NCI-H345 (cell line): ENCODE measurements at regions not wholly inside any gene's neighbourhood (a gene's known extent, or its start where the extent isn't known, plus 50 kb on each side); places are given as distances from the start of the nearest gene placed in this dataset.
"Not testable (repeated sequence)": the region's sequence is repeated elsewhere in the genome, so short reads cannot be mapped to it uniquely, and the experiment has no call there.

Experiments
- DNase-seq: peaks from one replicate; lab custom pipeline; 2025; lab: John Stamatoyannopoulos, UW

DNA sequence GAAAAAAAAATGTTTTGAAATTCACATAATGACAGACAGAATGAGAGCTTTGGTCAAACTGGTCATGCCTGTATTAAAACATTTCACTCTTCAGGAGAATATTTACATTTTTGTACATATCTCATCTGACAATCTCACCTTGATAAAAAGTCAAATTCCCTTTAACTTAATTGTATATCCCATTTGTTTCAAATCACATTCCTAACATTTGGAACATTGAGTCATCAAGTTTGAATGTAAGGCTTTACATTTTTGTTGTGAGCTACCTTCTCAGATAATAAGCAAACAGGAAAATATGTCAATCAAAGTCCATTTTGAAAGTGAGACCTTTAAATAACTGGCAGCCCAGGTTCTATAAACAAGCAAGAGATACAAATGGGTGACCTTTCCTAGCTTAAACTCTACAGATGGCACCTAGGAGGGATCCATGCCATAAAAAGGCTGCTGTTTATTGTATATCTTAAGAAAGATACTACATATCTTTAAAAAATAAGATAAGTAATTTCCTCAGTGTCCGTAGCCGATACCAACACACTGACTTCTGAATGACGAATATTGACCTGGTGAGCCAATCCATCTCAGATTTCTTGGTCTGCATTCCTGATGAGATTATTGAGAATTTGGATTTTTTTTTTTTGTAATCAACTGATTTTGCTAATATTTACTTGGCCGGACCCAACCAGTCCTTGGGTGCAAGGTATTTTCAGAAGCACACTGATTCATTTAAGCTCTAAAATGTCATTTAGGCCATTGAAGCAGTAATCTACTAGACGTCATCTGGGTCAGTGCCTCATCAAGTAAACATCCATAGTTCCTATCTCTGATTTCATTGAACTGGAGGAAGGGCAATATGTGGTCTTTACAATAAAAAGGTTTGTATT is 259.6 kb downstream of the BTG1 start:
- DNase-seq, result no peak

DNA sequence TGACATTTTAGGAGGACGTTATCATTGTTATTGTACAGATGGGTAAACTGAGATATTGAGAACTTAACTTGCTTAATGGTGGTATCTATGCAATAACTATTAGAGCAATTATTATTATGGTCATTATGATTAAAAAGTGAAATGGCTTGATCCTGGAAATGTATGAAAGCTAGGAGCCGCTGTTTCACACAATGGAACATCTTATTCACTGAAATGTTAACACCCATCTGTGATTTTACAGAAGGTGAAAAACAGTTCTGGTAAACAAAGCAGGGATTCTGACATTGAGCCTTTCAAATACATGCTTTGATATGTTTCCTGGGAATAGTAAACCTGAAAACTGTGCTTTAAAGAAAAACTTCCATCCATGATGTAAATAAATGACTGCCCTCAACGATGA is 261.4 kb downstream of the BTG1 start:
- DNase-seq, result no peak

DNA sequence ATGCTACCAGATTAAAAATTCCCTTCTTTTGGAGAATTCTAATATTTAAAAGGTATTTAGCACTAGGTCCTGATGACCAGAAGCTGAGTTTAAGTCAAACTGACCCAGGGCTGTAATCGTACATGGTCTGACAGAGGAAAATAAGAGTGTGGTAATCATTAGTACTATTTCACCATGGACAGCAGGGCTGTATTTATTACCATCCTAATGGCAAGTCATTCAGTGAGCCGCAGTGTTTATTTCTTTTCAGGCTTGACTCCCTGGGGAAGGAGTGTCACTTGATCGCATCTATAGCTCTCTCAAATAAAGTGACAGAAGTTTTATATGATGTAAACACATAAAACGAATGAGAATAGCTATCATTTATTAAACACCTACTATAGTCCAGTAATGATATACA is 261.8 kb downstream of the BTG1 start:
- no peak for DNase-seq

DNA sequence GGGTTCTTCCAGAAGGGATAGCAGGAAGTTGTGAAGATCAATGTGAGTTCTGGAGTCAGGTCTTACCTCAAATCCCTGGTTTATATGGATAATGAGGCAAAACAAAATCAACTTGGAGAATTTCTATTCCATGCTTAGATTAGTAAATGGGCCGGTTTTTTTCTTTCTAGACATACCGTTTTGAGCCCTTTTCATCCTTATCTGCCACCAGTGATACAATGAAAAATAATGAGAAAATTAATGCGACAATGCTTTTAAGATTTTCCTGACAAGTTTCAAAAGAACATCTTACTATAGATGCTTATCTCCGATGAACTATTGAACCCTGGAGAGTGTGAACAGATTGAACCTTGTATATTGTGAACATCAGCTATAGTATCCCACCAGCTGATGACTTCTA is 262.7 kb downstream of the BTG1 start:
- DNase-seq, result no peak

DNA sequence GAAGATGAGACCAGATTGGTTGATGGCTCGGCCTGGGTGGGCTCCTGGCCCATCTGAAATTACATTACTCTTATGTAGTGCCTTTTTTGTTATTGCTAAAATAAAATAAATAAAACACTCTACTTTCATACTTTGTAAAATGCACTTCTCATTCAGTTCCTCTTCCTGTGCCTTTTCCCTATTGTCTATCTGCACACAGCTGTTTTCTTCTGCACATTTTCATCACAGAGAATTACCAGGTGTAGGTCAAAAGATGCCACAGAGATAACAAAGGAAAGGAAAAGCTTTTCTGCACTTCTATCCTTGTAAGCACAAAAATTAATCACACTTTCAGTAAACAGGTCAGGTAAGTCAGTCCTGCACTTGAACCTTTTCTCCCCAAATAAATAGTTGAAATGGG is 265.1 kb downstream of the BTG1 start:
- no peak for DNase-seq

DNA sequence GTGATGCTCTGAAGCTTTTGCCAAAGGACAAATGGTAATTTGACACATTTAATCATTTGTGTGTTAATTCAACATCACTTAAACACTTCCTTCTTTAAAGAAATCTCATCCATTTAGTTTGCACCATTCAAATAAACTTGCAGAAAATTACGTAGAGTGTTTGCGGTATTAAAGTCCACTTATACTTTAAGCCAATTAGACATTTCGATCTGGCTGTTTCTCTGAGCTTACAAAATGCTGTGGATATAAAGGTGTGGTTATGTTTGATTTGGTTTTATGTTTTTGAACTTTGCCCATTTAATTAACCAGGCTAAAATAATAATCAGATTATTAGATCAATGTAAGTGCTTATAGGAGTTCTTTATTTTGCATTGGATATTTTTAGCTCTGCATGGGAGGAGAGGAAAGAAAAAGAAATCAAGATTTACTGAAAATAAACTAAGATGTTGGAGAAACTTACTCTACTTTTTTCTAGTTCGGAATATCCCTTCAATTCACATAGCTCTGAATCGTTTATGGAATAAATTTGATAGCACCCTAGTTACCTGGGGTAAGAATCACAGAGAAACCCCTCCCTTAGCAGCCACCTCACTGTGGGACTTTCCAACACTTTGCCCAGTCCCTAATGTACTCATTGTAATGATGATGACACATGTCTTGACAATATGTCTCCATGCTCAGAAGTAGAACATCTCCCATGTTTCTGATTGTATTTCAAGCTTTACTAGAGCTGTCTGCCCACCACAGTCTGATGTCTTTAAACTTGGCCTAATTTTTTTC is 268.0 kb downstream of the BTG1 start:
- no peak for DNase-seq

DNA sequence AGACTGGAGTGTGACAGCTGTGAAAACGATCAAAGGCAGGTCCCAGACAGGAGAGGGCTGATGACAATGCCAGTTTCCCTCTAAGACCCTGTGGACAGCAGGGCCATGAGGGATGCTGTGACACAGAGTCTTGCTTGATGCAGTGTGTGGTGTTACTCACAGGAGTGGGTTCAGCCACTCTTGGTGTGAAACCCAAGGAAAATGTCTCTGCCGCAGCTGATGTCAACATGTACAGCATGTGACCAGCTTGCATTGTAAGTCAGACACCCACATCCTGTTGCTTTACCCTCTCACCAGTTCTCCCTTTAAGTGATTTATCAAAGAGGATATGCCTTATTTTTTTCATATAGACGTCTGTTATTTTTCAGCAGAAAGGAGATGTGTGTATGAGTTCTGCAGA is 268.6 kb downstream of the BTG1 start:
- peak; percentile 63 for DNase-seq

DNA sequence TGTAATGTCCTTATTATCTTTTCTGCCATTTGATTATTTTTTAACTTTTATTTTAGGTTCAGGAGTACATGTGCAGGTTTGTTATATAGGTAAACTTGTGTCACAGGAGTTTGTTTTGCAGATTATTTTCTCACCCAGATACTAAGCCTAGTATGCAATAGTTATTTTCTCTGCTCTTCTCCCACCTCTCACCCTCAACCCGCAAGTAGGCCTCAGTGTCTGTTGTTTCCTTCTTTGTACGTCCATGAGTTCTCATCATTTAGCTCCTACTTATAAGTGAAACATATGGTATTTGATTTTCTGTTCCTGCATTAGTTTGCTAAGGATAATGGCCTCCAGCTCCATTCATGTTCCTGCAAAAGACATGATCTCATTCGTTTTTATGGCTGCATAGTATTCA is 270.0 kb downstream of the BTG1 start:
- DNase-seq, result not testable (repeated sequence)

DNA sequence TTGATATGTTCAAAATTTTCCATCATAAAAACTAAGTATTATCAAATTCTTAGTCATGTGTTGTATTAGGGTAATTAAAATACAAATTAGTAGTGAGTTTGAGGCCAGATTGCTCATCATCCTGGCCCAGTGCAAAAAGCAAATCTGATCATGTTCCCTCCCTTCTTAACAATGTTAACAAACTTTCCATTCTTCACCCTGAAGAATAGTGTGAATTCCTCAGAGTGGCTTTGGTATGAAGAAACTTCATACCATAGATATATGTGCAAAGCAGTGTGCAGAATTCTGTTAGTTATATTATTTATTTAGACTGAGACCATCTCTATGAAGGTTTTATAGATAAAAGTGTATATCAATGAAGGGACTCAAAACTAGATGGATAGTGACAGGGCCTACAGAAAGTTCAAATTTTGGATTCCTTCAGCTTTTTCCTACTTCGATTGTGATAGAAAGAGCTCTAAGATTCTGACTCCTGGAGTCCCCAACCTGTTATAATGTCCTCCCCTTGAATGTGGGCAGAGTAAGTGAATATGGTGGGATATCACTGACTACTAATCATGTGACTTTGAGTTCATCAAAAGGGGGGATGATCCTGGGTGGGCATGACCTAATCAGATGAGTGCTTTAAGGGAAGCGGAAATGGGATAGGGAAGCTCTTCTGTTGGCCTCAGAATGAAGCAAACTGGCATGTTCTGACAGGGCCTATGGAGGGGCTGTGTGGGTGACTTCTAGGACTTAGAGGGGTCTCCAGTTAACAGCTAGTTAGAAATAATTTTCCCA is 271.4 kb downstream of the BTG1 start:
- DNase-seq, result no peak

DNA sequence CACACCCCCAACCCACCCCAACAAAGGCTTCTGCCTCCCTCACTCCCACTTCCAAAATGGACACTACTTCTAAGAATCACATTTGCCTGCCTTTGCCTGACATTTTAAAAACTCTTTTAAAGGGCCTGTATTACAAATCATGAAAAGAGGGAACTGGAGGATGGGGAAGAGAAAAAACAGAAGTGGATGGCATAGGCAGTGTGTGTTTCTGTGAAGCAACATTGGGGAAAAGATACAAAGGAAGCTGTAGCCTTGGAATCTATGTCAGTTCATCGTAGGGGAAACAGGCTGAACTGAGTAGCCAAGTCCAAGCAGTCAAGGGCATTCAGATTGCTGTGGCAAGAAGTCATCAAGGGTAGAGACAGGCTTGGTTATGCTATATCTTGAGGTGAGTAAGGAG is 273.9 kb downstream of the BTG1 start:
- DNase-seq, result no peak

DNA sequence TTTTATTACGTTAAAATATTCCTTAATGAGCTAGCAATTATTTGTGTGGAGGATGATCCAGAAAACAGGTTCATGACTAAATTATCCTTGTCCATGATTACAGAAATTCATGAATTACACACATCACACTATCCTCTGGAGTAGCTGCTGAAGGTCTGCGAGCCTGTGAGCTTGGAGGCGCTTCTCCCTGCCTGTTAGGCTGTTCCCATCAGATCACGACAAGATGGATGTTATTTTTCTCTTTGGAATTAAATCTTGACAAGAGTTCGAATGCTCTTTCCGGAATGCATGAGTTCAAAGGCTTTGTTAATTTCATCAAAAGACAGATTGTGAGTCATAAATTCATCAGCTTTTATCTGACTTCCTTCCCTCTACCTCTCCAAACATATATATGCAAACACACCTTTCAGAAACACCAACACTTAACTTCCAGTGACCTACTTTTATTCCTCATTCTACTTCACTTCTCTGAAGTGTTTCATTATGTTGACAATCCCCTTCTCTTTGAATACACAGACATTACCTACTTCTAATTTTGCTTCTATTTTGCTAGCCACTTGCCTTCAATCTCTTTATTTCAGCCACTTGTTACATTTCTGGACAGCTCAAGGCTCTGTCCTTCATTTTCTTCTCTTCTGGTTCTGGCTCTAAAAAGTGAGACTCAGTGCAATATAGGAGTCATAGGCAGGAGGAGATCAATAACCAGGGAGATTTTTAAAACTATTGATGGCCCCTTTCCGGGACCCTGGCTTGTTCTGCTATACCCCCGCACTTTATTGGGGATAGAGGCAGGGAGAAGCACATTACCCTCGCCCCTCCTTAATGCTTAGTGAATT is 274.6 kb downstream of the BTG1 start:
- peak; percentile 53 for DNase-seq

DNA sequence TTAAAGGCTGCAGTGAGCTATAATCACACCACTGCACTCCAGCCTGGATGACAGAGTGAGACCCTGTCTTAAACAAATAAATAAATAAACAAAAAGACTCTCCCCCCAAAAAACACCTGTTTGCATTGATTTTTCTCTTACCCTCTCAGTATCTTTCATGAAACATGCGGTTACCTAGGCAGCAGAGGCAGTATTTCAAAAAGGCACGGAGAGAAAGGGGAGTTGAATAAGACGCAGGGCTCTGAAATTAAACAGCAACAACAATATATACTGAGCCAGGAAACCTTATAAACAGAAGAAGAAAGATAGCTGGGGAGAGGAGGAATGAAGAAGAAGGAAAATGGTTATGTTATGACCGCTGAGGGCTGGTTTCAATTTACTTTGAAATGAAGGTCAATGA is 277.6 kb downstream of the BTG1 start:
- no peak for DNase-seq

DNA sequence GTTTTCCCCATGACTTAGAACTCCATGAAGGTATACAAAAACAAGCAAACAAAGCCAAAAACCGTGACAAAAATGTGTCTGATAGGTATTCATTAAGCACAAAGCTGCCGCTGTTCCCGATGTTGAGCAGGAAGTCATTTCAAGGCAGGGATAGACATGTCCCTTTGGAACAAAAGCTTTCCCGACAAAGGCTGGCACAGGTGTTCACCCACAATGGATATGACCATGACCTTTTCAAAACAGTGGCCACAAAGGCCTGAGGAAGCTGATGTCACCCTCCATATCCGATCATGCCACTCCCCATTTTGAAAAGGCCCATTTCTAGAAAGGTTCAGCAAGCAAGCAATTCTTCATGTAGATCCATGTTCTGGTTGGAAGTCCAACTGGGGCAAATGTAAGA is 279.1 kb downstream of the BTG1 start:
- peak; percentile 86 for DNase-seq

DNA sequence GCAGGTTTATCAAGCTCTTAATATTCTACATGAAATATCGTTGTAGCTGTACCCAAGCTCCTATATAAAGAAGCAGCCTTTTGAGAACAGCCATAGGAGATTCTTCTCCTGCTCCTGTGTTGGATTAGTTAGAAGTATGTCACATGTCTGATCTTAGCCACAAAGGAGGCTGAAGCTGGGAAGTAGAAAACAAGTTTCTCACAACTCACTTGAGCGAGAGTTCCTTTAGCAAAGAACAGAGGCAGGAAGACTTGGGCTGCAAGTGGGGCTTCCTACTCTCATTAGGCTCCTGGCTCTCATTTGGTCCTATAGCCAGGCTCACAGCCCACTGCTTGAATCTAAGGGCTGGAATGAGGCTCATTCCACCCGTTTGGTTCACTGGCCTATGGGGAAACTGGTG is 281.9 kb downstream of the BTG1 start:
- DNase-seq, result no peak

DNA sequence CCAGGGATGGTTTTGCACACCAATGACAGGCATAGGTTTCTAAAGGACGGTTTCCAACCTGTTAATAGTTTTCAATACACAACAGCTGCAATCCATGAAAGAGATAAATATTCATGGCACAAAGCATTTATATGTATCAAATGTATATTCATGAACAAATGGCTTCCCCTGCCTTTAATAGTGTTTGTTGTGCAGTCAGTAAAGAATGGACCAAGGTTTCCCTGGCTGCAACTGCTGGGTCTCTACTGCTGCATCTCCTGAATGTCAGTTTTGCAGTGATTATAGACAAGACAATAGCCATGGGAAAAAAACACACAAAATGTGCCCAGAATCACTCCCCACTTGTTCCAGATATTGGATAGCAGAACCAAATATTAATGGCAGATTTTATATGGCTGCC is 284.1 kb downstream of the BTG1 start:
- DNase-seq, result no peak

DNA sequence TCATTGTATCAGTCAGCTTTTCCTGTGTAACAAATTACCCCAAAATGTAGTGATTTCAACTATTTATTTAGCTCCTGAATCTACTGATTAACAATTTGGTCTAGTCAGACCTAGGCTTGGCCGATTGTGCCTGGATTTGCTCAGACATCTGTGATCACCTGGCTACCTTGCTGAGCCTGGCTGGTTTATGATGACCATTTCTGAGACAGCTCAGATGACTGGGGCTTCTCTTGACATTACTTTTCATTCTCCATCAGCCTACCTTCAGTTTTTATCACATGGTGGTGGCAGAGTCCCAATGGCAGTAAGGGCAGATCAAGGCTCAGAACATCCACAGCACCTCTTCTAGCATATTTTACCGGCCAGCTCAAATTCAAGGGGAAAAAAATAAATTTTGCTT is 286.3 kb downstream of the BTG1 start:
- DNase-seq, result no peak

DNA sequence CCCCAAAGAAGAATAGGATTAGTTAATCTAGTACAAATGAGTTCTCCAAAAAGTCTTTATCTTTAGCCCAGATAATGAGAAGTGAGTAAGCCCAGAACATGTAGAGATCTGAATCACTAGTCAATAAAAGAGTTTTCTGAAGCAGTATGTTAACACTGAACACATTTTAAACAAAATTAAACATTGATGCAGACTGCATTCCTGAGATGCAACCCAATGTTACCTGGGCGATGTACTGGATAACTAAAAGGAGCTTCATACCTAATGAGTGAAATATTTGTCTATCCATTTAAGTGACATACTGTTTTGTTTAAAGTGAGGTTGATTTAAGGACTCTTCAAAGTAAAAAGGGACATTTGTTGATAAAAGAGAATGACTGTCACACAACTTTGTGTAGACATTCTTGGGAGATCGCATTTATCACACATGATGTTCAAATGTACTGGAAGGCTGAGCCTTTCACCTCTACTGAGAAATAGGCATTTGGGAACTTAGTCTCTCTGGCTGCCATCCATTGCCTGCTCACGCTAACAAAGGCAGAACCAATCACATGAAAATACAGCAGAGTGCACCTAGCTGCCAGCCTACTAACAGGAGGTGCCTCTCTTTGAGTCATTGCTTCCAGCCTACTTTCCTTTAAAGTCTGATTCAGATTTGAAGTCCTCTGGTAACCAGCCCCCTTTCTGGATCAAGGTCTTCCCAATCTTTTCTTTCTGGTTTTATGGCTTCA is 287.7 kb downstream of the BTG1 start:
- no peak for DNase-seq

DNA sequence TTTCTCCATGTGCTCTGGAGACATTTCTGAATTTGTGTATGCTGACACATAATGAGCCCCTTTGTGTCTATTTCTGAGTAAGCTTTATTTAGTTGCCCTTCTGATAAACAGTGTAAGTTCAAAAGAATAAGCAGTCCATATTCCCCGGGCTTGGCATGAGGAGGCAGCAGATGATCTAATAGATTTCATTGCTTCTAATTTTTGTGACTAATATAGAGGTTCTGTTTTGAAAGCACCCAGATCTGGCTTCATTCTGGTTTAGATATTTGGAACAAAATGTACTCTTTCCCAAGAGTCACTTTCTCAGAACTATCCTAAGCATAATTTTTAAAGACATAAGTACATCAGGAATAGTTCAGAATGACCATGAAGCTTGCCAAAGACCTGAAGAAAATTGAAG is 290.9 kb downstream of the BTG1 start:
- no peak for DNase-seq

DNA sequence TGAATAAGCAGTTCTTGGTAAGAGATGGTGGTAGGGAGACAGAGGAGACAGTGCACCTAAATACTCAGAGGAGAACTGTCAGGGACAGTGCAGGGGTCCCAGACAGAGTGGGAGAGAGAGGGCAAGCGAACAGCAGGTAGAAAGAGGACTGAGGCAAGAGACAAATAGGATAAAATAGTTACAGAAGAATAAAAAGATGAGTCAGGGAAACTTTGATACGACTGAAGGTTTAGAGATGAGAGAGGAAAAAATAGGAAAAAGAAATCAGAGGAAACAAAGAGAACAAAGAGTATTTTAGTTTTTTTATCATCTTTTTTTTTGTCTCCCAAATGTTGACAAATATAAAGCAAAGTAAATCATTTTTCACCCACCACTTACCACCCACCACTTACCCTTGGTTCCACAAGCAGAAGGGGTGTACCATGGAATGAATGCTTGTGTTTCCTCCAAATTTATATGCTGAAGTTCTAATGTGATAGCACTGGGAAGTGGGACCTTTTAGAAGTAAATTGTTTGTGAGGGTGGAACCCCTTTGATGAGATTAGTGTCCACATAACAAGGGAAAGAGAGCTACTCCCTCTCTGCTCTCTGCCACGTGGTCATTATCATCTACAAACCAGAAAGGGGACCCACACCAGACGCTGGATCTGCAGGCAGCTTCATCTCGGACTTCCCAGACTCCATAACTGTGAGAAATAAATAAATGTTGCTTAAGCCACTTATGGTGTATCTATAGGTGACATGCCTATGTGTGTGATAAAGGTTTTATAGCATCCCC is 292.1 kb downstream of the BTG1 start:
- no peak for DNase-seq

DNA sequence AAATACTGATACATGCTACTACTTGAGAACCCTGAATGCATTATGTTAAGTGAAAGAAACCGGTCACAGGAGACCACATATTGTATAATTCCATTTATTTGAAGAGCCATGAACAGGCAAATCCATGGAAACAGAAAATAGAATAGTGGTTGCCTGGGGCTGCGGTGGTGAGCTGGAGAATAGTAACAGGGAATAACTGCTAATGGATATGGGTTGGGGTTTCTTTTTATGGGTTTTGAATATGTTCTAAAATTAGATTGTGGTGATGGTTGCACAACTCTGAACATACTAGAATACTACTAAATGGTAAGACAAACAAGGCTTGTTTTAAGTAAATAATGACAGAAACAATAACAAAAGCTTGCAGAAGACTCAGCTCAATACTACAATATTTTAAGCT is 293.0 kb downstream of the BTG1 start:
- DNase-seq, result no peak
